DND-41 (cell line): ENCODE measurements at regions not wholly inside any gene's neighbourhood (a gene's known extent, or its start where the extent isn't known, plus 50 kb on each side); places are given as distances from the start of the nearest gene placed in this dataset.

Experiments
- CTCF ChIP-seq: IDR thresholded peaks from 2 replicates; pipeline ENCODE4 v1.5.1; 2012; ENCODE audit warnings: borderline replicate concordance, low read length, moderate library complexity, mild to moderate bottlenecking; ENCODE audit not compliant: poor library complexity, severe bottlenecking; ENCODE audit errors: extremely low read depth
- EZH2 ChIP-seq: IDR thresholded peaks from 3 replicates; pipeline ENCODE4 v1.6.1; 2012; ENCODE audit warnings: borderline replicate concordance, low read depth, mild to moderate bottlenecking, moderate library complexity, low read length, inconsistent platforms; ENCODE audit not compliant: severe bottlenecking

DNA sequence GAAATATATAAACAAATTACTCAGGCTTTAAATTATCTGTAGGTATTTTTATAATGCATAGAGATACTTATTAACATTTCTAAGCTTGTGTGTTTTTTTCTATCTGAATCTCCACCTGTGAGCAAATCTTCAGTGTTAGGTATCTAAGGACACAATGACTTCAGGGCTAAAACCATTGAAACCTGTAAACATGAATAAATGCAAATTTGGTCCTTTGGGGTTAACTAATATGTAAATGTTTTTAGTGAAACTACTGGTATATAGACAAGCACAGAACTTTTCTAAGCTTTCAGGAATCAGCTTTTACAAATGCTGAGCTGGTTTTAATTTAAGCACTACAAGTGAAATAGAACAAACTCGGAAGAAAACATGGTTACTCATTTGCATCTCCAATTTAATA is 147.9 kb downstream of the FBXO8 start:
- TF ChIP-seq CTCF, result no peak
- no peak for TF ChIP-seq EZH2
